Transverse colon (tissue), 3 donors: ENCODE measurements at regions not wholly inside any gene's neighbourhood (a gene's known extent, or its start where the extent isn't known, plus 50 kb on each side); places are given as distances from the start of the nearest gene placed in this dataset.

ENCODE experiments used
- CTCF ChIP-seq, 5 experiments: fragments of 200-600 bp in 3 of 5; fragments of 450-650 bp in 2 of 5; sonication (generic) in 3 of 5; IDR thresholded peaks; 1 replicate in 2 of 5; 2 replicates in 3 of 5; pipeline ENCODE4 v1.5.1; 2016 to 2017; ENCODE audit warnings: antibody characterized with exemption in 5 of 5, inconsistent platforms in 3 of 5, mild to moderate bottlenecking in 2 of 5, moderate library complexity in 1 of 5
- EP300 ChIP-seq: sonication (generic); formaldehyde crosslinking; IDR thresholded peaks from one replicate; pipeline ENCODE4 v1.6.1; 2017; ENCODE audit warnings: antibody characterized with exemption, low read depth
- POLR2A ChIP-seq: fragments of 450-650 bp; IDR thresholded peaks from one replicate; pipeline ENCODE4 v1.6.1; 2016; ENCODE audit warnings: antibody characterized with exemption, mild to moderate bottlenecking, moderate library complexity

DNA sequence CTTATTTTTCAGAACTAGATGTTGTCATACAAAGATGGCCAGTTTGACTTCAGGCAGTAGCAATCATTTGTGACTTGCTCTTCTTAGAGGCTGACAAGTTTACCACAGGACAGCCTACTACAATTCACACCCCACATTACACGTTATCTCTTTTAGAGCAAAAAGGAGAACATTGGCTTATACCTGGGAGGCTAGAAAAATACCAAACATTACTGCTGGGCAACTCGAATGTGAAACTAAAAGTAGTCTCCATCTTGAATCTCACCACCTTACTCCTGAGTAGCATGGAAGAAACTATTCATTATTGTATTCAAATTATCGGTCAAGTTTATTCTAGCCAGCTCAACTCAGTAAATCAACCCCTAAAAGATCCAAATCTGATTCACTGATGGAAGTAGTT lies 90.7 kb upstream of the TMEM26 start:
- no peak for TF ChIP-seq CTCF (IDR thresholded peaks at IDR 0.05)
- no peak for TF ChIP-seq POLR2A
- no peak for TF ChIP-seq EP300
